Activated CD4-positive, alpha-beta T cell treated with anti-CD3 and anti-CD28 coated beads, Interleukin-2, Interleukin-4, amounts not matched to agents 100 ng/mL and 50 ng/mL, durations not matched to agents 16 hours and 8 hours (primary cell): ENCODE measurements at regions not wholly inside any gene's neighbourhood (a gene's known extent, or its start where the extent isn't known, plus 50 kb on each side); places are given as distances from the start of the nearest gene placed in this dataset.
"Not testable (repeated sequence)": the region's sequence is repeated elsewhere in the genome, so short reads cannot be mapped to it uniquely, and the experiment has no call there.

ENCODE experiments used
- DNase-seq: peaks from one replicate; pipeline ENCODE4 v3.0.0-alpha.2; 2020; ENCODE audit warnings: low spot score

GRCh38 chr2:87488021-87488420 lies 259.9 kb upstream of the PLGLB2 start:
- DNase-seq: not testable (repeated sequence)

- DNase-seq: not testable (repeated sequence)
Measured at GRCh38 chr2:87488991-87489390, 258.9 kb upstream of the PLGLB2 start.

- DNase-seq: not testable (repeated sequence)
Measured at GRCh38 chr2:87494846-87495245, 253.0 kb upstream of the PLGLB2 start.

- not testable (repeated sequence) for DNase-seq
Measured at GRCh38 chr2:87495455-87495854, 252.4 kb upstream of the PLGLB2 start.

- peak; percentile 38 for DNase-seq
Measured at GRCh38 chr2:87496036-87497006, 251.6 kb upstream of the PLGLB2 start.

- DNase-seq: not testable (repeated sequence)
Measured at GRCh38 chr2:87497135-87497534, 250.8 kb upstream of the PLGLB2 start.

GRCh38 chr2:87497700-87498099 lies 250.2 kb upstream of the PLGLB2 start:
- not testable (repeated sequence) for DNase-seq

GRCh38 chr2:87498169-87498853 lies 249.6 kb upstream of the PLGLB2 start:
- not testable (repeated sequence) for DNase-seq

GRCh38 chr2:87498854-87499238 lies 249.0 kb upstream of the PLGLB2 start:
- not testable (repeated sequence) for DNase-seq

GRCh38 chr2:87499860-87500259 lies 248.0 kb upstream of the PLGLB2 start:
- DNase-seq: not testable (repeated sequence)

GRCh38 chr2:87500421-87500820 lies 247.5 kb upstream of the PLGLB2 start:
- DNase-seq: not testable (repeated sequence)

- DNase-seq: not testable (repeated sequence)
Measured at GRCh38 chr2:87500951-87501350, 246.9 kb upstream of the PLGLB2 start.

GRCh38 chr2:87502948-87503347 lies 244.9 kb upstream of the PLGLB2 start:
- not testable (repeated sequence) for DNase-seq

- DNase-seq: not testable (repeated sequence)
Measured at GRCh38 chr2:87505239-87505638, 242.6 kb upstream of the PLGLB2 start.

GRCh38 chr2:87505909-87506308 lies 242.0 kb upstream of the PLGLB2 start:
- not testable (repeated sequence) for DNase-seq

- DNase-seq: not testable (repeated sequence)
Measured at GRCh38 chr2:87507378-87508348, 240.2 kb upstream of the PLGLB2 start.

- DNase-seq: not testable (repeated sequence)
Measured at GRCh38 chr2:87511195-87511778, 236.6 kb upstream of the PLGLB2 start.

GRCh38 chr2:87512864-87513530 lies 234.9 kb upstream of the PLGLB2 start:
- DNase-seq: not testable (repeated sequence)

- peak; percentile 37 for DNase-seq
Measured at GRCh38 chr2:87514034-87514433, 233.9 kb upstream of the PLGLB2 start.

GRCh38 chr2:87514515-87514914 lies 233.4 kb upstream of the PLGLB2 start:
- DNase-seq: not testable (repeated sequence)

- not testable (repeated sequence) for DNase-seq
Measured at GRCh38 chr2:87515226-87515625, 232.7 kb upstream of the PLGLB2 start.
